H9 (cell line): ENCODE measurements at regions not wholly inside any gene's neighbourhood (a gene's known extent, or its start where the extent isn't known, plus 50 kb on each side); places are given as distances from the start of the nearest gene placed in this dataset.

Experiments used
- DNase-seq: peaks from one replicate; pipeline ENCODE4 v3.0.0-alpha.2; 2017
- H2AFZ ChIP-seq: one replicate; pipeline ENCODE4 v1.6.1; 2013; ENCODE audit warnings: mild to moderate bottlenecking, low read length, control low read depth, moderate library complexity
- H2AK5ac ChIP-seq: 2 replicates; pipeline ENCODE4 v1.6.1; 2013; ENCODE audit warnings: low read length, control low read depth, mixed read lengths; ENCODE audit not compliant: insufficient read length
- H2BK120ac ChIP-seq: one replicate; pipeline ENCODE4 v1.6.1; 2013; ENCODE audit warnings: low read depth, mild to moderate bottlenecking, low read length, control low read depth, inconsistent platforms; ENCODE audit not compliant: poor library complexity, severe bottlenecking
- H2BK12ac ChIP-seq: 2 replicates; pipeline ENCODE4 v1.6.1; 2013; ENCODE audit warnings: low read length, control low read depth, mixed read lengths, low read depth; ENCODE audit not compliant: insufficient read length
- H2BK15ac ChIP-seq: 2 replicates; pipeline ENCODE4 v1.6.1; 2013; ENCODE audit warnings: low read depth, low read length, control low read depth
- H2BK20ac ChIP-seq: one replicate; pipeline ENCODE4 v1.6.1; 2013; ENCODE audit warnings: low read depth, mild to moderate bottlenecking, low read length, control low read depth, inconsistent platforms; ENCODE audit not compliant: poor library complexity, severe bottlenecking
- H2BK5ac ChIP-seq: 2 replicates; pipeline ENCODE4 v1.6.1; 2013; ENCODE audit warnings: low read length, control low read depth, mixed read lengths; ENCODE audit not compliant: insufficient read length
- H3K14ac ChIP-seq: 2 replicates; pipeline ENCODE4 v1.6.1; 2013; ENCODE audit warnings: low read length, control low read depth; ENCODE audit not compliant: insufficient read depth
- H3K18ac ChIP-seq: 2 replicates; pipeline ENCODE4 v1.6.1; 2013; ENCODE audit warnings: low read depth, mild to moderate bottlenecking, mixed read lengths, low read length, control low read depth; ENCODE audit not compliant: insufficient read length
- H3K23ac ChIP-seq: 2 replicates; pipeline ENCODE4 v1.6.1; 2013; ENCODE audit warnings: low read length, control low read depth, mixed read lengths, low read depth; ENCODE audit not compliant: insufficient read length
- H3K23me2 ChIP-seq: 2 replicates; pipeline ENCODE4 v1.6.1; 2013; ENCODE audit warnings: low read depth, mild to moderate bottlenecking, mixed read lengths, low read length, control low read depth; ENCODE audit not compliant: insufficient read length, poor library complexity, severe bottlenecking
- H3K27ac ChIP-seq: 2 replicates; pipeline ENCODE4 v1.5.1; 2013; ENCODE audit warnings: low read length, control low read depth, mixed read lengths, low read depth; ENCODE audit not compliant: insufficient read length
- H3K27me3 ChIP-seq: 2 replicates; pipeline ENCODE4 v1.6.1; 2013; ENCODE audit warnings: low read length, control low read depth, inconsistent platforms; ENCODE audit not compliant: insufficient read depth
- H3K4ac ChIP-seq: 2 replicates; pipeline ENCODE4 v1.6.1; 2013; ENCODE audit warnings: low read depth, mild to moderate bottlenecking, control low read depth, inconsistent platforms, low read length, moderate library complexity
- H3K4me1 ChIP-seq: 2 replicates; pipeline ENCODE4 v1.6.1; 2013; ENCODE audit warnings: low read length, control low read depth, inconsistent platforms; ENCODE audit not compliant: insufficient read depth
- H3K4me2 ChIP-seq: 2 replicates; pipeline ENCODE4 v1.6.1; 2013; ENCODE audit warnings: low read length, control low read depth, mixed read lengths; ENCODE audit not compliant: insufficient read length, insufficient read depth
- H3K56ac ChIP-seq: 2 replicates; pipeline ENCODE4 v1.6.1; 2013; ENCODE audit warnings: low read depth, mild to moderate bottlenecking, mixed read lengths, low read length, control low read depth; ENCODE audit not compliant: insufficient read length
- H3K79me1 ChIP-seq: 2 replicates; pipeline ENCODE4 v1.6.1; 2013; ENCODE audit warnings: low read depth, mild to moderate bottlenecking, moderate library complexity, low read length, control low read depth, inconsistent platforms; ENCODE audit not compliant: insufficient read depth, poor library complexity, severe bottlenecking
- H3K79me2 ChIP-seq: 2 replicates; pipeline ENCODE4 v1.6.1; 2013; ENCODE audit warnings: low read length, control low read depth, inconsistent platforms; ENCODE audit not compliant: insufficient read depth
- H3K9ac ChIP-seq: 2 replicates; pipeline ENCODE4 v1.6.1; 2013; ENCODE audit warnings: low read length, control low read depth, mixed read lengths; ENCODE audit not compliant: insufficient read length; ENCODE audit errors: extremely low read depth
- H3K9me3 ChIP-seq: one replicate; pipeline ENCODE4 v1.6.1; 2013; ENCODE audit warnings: low read depth, low read length, inconsistent platforms; ENCODE audit not compliant: control insufficient read depth
- H3T11ph ChIP-seq: one replicate; pipeline ENCODE4 v1.6.1; 2013; ENCODE audit warnings: mild to moderate bottlenecking, low read length, control low read depth, inconsistent platforms
- H4K20me1 ChIP-seq: one replicate; pipeline ENCODE4 v1.6.1; 2013; ENCODE audit not compliant: control insufficient read depth, insufficient read length, insufficient read depth
- H4K5ac ChIP-seq: 2 replicates; pipeline ENCODE4 v1.6.1; 2013; ENCODE audit warnings: low read depth, mild to moderate bottlenecking, mixed read lengths, low read length, control low read depth; ENCODE audit not compliant: insufficient read length
- H4K8ac ChIP-seq: replicated peaks from 2 replicates; pipeline ENCODE4 v1.6.1; 2013; ENCODE audit warnings: low read length, control low read depth, mixed read lengths, low read depth; ENCODE audit not compliant: insufficient read length
- H4K91ac ChIP-seq: 2 replicates; pipeline ENCODE4 v1.6.1; 2013; ENCODE audit warnings: low read depth, mild to moderate bottlenecking, moderate library complexity, mixed read lengths, low read length, control low read depth; ENCODE audit not compliant: insufficient read length
- H3K27ac Mint-ChIP-seq, 3 experiments: 2 replicates in 2 of 3; 3 replicates in 1 of 3; pipeline ENCODE4 v1.8.0; 2020 to 2021; ENCODE audit warnings: mixed read lengths in 3 of 3, mild to moderate bottlenecking in 1 of 3, moderate library complexity in 1 of 3
- H3K27me3 Mint-ChIP-seq: 2 replicates; pipeline ENCODE4 v1.8.0; 2021; ENCODE audit warnings: low read depth, mild to moderate bottlenecking, moderate library complexity, mixed read lengths
- H3K36me3 Mint-ChIP-seq, 3 experiments: 2 replicates in 2 of 3; 3 replicates in 1 of 3; pipeline ENCODE4 v1.8.0; 2020 to 2021; ENCODE audit warnings: low read depth in 3 of 3, mixed read lengths in 3 of 3; ENCODE audit not compliant: insufficient read depth in 1 of 3
- H3K4me1 Mint-ChIP-seq, 2 experiments: 2 replicates each; pipeline ENCODE4 v1.8.0; 2020; ENCODE audit warnings: mixed read lengths in 2 of 2
- H3K4me3 Mint-ChIP-seq, 2 experiments: 2 replicates in 1 of 2; 3 replicates in 1 of 2; pipeline ENCODE4 v1.8.0; 2020 to 2021; ENCODE audit warnings: mild to moderate bottlenecking in 2 of 2, mixed read lengths in 2 of 2, moderate library complexity in 1 of 2
- H3K9me3 Mint-ChIP-seq, 2 experiments: 2 replicates in 1 of 2; 3 replicates in 1 of 2; pipeline ENCODE4 v1.8.0; 2020; ENCODE audit warnings: mild to moderate bottlenecking in 2 of 2, mixed read lengths in 2 of 2, moderate library complexity in 1 of 2
- WGBS: extraction: QIAGEN DNeasy Blood & Tissue Kit; methylation state at CpG from one replicate; pipeline ENCODE4 v1.1.7; 2013; ENCODE audit warnings: missing lambda C conversion rate, low lambda C conversion rate, mixed read lengths; ENCODE audit not compliant: insufficient read length; ENCODE audit errors: extremely low coverage; 5-methylcytosine and 5-hydroxymethylcytosine counted together
- TF ChIP-seq, protein P1 (sequence below): fragments of 200-600 bp; sonication (generic); conservative IDR thresholded peaks from 3 replicates; pipeline ENCODE4 v1.8.0; 2021; ENCODE audit warnings: antibody characterized with exemption, mild to moderate bottlenecking

DNA sequence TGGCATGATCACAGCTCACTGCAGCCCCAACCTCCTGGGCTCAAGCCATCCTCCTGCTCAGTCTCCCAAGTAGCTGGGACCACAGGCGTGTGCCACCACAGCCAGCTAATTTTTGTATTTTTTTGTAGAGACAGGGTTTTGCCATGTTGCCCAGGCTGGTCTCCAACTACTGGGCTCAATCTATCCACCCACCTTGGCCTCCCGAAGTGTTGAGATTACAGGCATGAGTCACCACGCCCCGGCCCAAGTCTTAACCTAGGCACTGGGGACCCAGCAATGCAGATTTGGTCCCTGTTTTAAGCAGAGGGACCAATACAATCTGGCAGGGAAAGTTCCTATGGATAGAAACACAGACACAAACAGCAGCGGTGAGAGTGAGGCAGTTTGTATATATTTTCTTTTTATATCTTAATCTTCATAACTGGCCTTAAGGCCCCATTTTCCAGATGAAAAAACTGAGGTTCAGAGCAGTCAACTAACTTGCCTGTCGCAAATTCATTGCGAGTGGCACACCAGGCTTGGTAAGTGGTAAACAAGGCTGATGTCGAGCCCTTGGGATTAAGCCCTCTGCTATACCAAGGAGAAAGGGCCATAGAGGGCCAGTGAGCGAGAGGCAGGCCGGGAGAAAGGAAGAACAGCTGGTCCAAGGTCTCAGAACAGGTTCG, 77.8 kb upstream of the TINAGL1 start:
- H3K23ac ChIP-seq = no peak overlapping the region

More for the DNA sequence above, 77.8 kb upstream of the TINAGL1 start:
- Histone ChIP-seq H2BK15ac (no peak overlapping the region), H4K20me1 (no peaks in the 10 kb centered on the region), H2BK20ac (no peak overlapping the region), H3K79me2 (no peaks in the 10 kb centered on the region), H2BK5ac (no peak overlapping the region), H3K4me1 (peaks cover 3% of the 10 kb centered on the region; the same call in 1 of the 2 replicates), H3K23me2 (no peaks in the 10 kb centered on the region), H3K79me1 (no peaks in the 10 kb centered on the region), H3K27ac (no peak overlapping the region), H3T11ph (no peak overlapping the region), H2AFZ (no peak overlapping the region), H2BK12ac (no peak overlapping the region), H2BK120ac (no peak overlapping the region), H3K4ac (no peak overlapping the region), H3K9ac (no peak overlapping the region), H4K91ac (no peak overlapping the region), H3K18ac (no peak overlapping the region), H3K9me3 (no peaks in the 10 kb centered on the region), H3K56ac (no peak overlapping the region), H4K8ac (no peak overlapping the region), H4K5ac (no peak overlapping the region), H3K14ac (no peak overlapping the region), H3K27me3 (no peaks in the 10 kb centered on the region), H3K4me2 (no peak overlapping the region), H2AK5ac (no peak overlapping the region)
- peaks cover 17% of the 10 kb centered on the region for H3K27me3 Mint-ChIP-seq
- H3K4me1 Mint-ChIP-seq = peaks cover 22 to 33% of the 10 kb centered on the region in 2 experiments
- H3K36me3 Mint-ChIP-seq = no peaks in the 10 kb centered on the region
- TF ChIP-seq, protein P1, sequence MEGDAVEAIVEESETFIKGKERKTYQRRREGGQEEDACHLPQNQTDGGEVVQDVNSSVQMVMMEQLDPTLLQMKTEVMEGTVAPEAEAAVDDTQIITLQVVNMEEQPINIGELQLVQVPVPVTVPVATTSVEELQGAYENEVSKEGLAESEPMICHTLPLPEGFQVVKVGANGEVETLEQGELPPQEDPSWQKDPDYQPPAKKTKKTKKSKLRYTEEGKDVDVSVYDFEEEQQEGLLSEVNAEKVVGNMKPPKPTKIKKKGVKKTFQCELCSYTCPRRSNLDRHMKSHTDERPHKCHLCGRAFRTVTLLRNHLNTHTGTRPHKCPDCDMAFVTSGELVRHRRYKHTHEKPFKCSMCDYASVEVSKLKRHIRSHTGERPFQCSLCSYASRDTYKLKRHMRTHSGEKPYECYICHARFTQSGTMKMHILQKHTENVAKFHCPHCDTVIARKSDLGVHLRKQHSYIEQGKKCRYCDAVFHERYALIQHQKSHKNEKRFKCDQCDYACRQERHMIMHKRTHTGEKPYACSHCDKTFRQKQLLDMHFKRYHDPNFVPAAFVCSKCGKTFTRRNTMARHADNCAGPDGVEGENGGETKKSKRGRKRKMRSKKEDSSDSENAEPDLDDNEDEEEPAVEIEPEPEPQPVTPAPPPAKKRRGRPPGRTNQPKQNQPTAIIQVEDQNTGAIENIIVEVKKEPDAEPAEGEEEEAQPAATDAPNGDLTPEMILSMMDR = no peak
- H3K4me3 Mint-ChIP-seq = no peak overlapping the region; a peak in 1 of 5 replicates
- no peak overlapping the region for H3K27ac Mint-ChIP-seq
- H3K9me3 Mint-ChIP-seq = no peaks in the 10 kb centered on the region; a peak in 1 of 5 replicates
- DNase-seq = no peak
- no CpG with 5 or more reads among the region's 11 CpGs for WGBS
